ENCODE measurements at regions not wholly inside any gene's neighbourhood (a gene's known extent, or its start where the extent isn't known, plus 50 kb on each side); places are given as distances from the start of the nearest gene placed in this dataset.

GRCh38 chr1:234720709-234721441 lies 110.9 kb upstream of the IRF2BP2 start:
- DNase-seq (ENCODE audit: low spot score) (no peak), ATAC-seq (ENCODE audit: low FRiP score) (no peak)
- TF ChIP-seq CTCF (IDR thresholded peaks at IDR 0.05): no peak

- no peak for DNase-seq (ENCODE audit: low spot score)
These were observed 109.7 kb upstream of the IRF2BP2 start for GRCh38 chr1:234719454-234720251.

GRCh38 chr1:234718496-234719453 lies 108.8 kb upstream of the IRF2BP2 start:
- no peak for TF ChIP-seq CTCF (IDR thresholded peaks at IDR 0.05)
- ATAC-seq (ENCODE audit: low FRiP score) (no peak), DNase-seq (ENCODE audit: low spot score) (no peak)

More at GRCh38 chr1:234719454-234720251, 109.7 kb upstream of the IRF2BP2 start:
- TF ChIP-seq CTCF (IDR thresholded peaks at IDR 0.05): no peak
- ATAC-seq (ENCODE audit: low FRiP score): no peak

- no peak for TF ChIP-seq CTCF (IDR thresholded peaks at IDR 0.05)
- DNase-seq (ENCODE audit: low spot score) (no peak), ATAC-seq (ENCODE audit: low FRiP score) (no peak)
These were observed 107.0 kb upstream of the IRF2BP2 start for GRCh38 chr1:234716908-234717375.

GRCh38 chr1:234715252-234716014 lies 105.5 kb upstream of the IRF2BP2 start:
- no peak for TF ChIP-seq CTCF (IDR thresholded peaks at IDR 0.05)
- DNase-seq (ENCODE audit: low spot score): no peak
- no peak for ATAC-seq (ENCODE audit: low FRiP score)

GRCh38 chr1:234713859-234714258 lies 103.9 kb upstream of the IRF2BP2 start:
- no peak for ATAC-seq (ENCODE audit: low FRiP score)
- DNase-seq (ENCODE audit: low spot score): no peak
- TF ChIP-seq CTCF (IDR thresholded peaks at IDR 0.05): no peak
